ENCODE measurements at regions not wholly inside any gene's neighbourhood (a gene's known extent, or its start where the extent isn't known, plus 50 kb on each side); places are given as distances from the start of the nearest gene placed in this dataset.

GRCh38 chr14:86012461-86012860, 482.5 kb downstream of the FLRT2 start:
- no peak for FAIRE-seq

- no peak for FAIRE-seq
These were observed 474.1 kb downstream of the FLRT2 start for GRCh38 chr14:86003998-86004397.

- FAIRE-seq = no peak
These were observed 466.6 kb downstream of the FLRT2 start for GRCh38 chr14:85996551-85996950.

- FAIRE-seq = no peak
These were observed 461.2 kb downstream of the FLRT2 start for GRCh38 chr14:85991156-85991555.

GRCh38 chr14:85987907-85988306, 458.0 kb downstream of the FLRT2 start:
- no peak for FAIRE-seq

- no peak for FAIRE-seq
These were observed 457.3 kb downstream of the FLRT2 start for GRCh38 chr14:85987292-85987691.

GRCh38 chr14:85978582-85979250, 448.8 kb downstream of the FLRT2 start:
- no peak for FAIRE-seq

GRCh38 chr14:85974602-85975001, 444.7 kb downstream of the FLRT2 start:
- no peak for FAIRE-seq

- no peak for FAIRE-seq
These were observed 433.5 kb downstream of the FLRT2 start for GRCh38 chr14:85963486-85963885.

- FAIRE-seq = no peak
These were observed 430.8 kb downstream of the FLRT2 start for GRCh38 chr14:85960756-85961155.

- FAIRE-seq = no peak
These were observed 429.1 kb downstream of the FLRT2 start for GRCh38 chr14:85959063-85959462.

- FAIRE-seq = no peak
These were observed 428.1 kb downstream of the FLRT2 start for GRCh38 chr14:85958069-85958468.

- no peak for FAIRE-seq
These were observed 423.3 kb downstream of the FLRT2 start for GRCh38 chr14:85953265-85953664.

- no peak for FAIRE-seq
These were observed 418.2 kb downstream of the FLRT2 start for GRCh38 chr14:85948153-85948552.

- no peak for FAIRE-seq
These were observed 417.7 kb downstream of the FLRT2 start for GRCh38 chr14:85947461-85948139.

GRCh38 chr14:85943192-85943591, 413.2 kb downstream of the FLRT2 start:
- FAIRE-seq = no peak

GRCh38 chr14:85934886-85935254, 404.9 kb downstream of the FLRT2 start:
- FAIRE-seq = no peak

GRCh38 chr14:85934123-85934885, 404.4 kb downstream of the FLRT2 start:
- no peak for FAIRE-seq

- FAIRE-seq = no peak
These were observed 391.3 kb downstream of the FLRT2 start for GRCh38 chr14:85921241-85921640.

GRCh38 chr14:85917716-85918115, 387.8 kb downstream of the FLRT2 start:
- no peak for FAIRE-seq

GRCh38 chr14:85915711-85916110, 385.8 kb downstream of the FLRT2 start:
- FAIRE-seq = no peak

- no peak for FAIRE-seq
These were observed 382.2 kb downstream of the FLRT2 start for GRCh38 chr14:85912141-85912540.

- no peak for FAIRE-seq
These were observed 381.1 kb downstream of the FLRT2 start for GRCh38 chr14:85911044-85911443.

GRCh38 chr14:85909581-85909980, 379.6 kb downstream of the FLRT2 start:
- FAIRE-seq = no peak
